GM21528 (cell line): ENCODE measurements at regions not wholly inside any gene's neighbourhood (a gene's known extent, or its start where the extent isn't known, plus 50 kb on each side); places are given as distances from the start of the nearest gene placed in this dataset.
"Not testable (repeated sequence)": the region's sequence is repeated elsewhere in the genome, so short reads cannot be mapped to it uniquely, and the experiment has no call there.

Source experiments
- ATAC-seq: cut with Tn5 transposase; IDR thresholded peaks from one replicate; pipeline ENCODE4 v1.9.1; 2021; ENCODE audit warnings: mild to moderate bottlenecking, moderate library complexity; ENCODE audit not compliant: unreplicated experiment, low FRiP score

DNA sequence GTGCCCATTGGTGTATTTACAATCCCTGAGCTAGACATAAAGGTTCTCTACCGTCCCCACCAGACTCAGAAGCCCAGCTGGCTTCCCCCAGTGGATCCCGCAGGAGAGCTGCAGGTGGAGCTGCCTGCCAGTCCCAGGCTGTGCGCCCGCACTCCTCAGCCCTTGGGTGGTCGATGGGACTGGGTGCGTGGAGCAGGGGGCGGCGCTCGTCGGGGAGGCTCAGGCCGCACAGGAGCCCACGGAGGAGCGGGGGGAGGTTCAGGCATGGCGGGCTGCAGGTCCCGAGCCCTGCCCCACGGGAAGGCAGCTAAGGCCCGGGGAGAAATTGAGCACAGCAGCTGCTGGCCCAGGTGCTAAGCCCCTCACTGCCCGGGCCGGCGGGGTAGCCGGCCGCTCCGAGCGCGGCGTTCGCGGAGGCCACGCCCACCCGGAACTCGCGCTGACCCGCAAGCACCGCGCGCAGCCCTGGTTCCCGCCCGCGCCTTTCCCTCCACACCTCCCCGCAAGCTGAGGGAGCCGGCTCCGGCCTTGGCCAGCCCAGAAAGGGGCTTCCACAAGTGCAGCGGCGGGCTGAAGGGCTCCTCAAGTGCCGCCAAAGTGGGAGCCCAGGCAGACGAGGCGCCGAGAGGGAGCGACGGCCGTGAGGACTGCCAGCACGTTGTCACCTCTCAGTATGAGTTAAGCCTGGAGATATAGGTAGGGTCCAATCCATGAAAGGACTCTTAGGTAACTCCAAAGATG is 136.7 kb downstream of the HAO1 start:
- ATAC-seq = not testable (repeated sequence)

DNA sequence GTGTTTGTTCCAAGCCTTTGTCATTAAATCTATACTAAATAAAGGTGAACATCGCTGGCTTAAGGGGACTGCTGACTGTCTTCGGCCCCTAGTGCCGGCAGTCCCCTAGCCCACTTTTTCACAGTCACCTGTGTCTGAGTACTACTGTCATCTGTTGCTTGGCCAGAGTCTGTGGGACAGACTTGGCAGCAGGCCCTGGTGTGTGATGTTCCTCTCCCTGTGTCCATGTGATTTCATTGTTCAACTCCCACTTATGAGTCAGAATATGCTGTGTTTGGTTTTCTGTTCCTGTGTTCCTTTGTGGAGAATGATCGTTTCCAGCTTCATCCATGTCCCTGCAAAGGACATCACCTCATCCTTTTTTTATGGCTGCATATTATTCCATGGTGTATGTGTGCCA is 133.4 kb downstream of the HAO1 start:
- ATAC-seq = no peak

- no peak for ATAC-seq
Measured at GRCh38 chr20:7817286-7817685, 123.0 kb downstream of the HAO1 start.

GRCh38 chr20:7818477-7818876 is 121.8 kb downstream of the HAO1 start:
- ATAC-seq = no peak

DNA sequence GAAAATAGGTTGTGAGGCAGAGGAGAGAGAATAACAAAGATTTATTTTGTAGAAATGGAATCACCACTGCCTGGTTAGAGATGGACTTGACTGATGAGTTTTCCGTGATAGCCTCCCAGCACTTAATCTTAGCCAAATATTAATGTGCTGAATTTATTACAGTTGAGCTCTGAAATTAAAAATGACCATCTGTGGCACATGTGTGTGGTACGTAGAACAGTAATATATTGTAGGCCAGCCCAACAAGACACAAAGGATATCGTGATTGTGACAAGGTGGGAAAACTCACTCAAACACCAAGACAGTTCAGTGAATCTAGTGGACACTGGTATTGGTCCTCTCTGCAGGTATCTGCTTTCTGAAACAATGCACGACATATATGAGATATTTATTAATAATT is 119.4 kb downstream of the HAO1 start:
- ATAC-seq = no peak

- ATAC-seq = no peak
Measured at GRCh38 chr20:7822772-7823171, 117.5 kb downstream of the HAO1 start.

- ATAC-seq = no peak
Measured at GRCh38 chr20:7828437-7828836, 111.8 kb downstream of the HAO1 start.

GRCh38 chr20:7829031-7829430 is 111.2 kb downstream of the HAO1 start:
- no peak for ATAC-seq

- ATAC-seq = no peak
Measured at GRCh38 chr20:7829776-7830175, 110.5 kb downstream of the HAO1 start.
